GM18858 (cell line): ENCODE measurements at regions not wholly inside any gene's neighbourhood (a gene's known extent, or its start where the extent isn't known, plus 50 kb on each side); places are given as distances from the start of the nearest gene placed in this dataset.

Source experiments
- ATAC-seq: cut with Tn5 transposase; IDR thresholded peaks from one replicate; pipeline ENCODE4 v1.9.1; 2021; ENCODE audit not compliant: unreplicated experiment

GRCh38 chr14:101379842-101380241, 181.5 kb upstream of the DIO3 start:
- ATAC-seq: no peak

DNA sequence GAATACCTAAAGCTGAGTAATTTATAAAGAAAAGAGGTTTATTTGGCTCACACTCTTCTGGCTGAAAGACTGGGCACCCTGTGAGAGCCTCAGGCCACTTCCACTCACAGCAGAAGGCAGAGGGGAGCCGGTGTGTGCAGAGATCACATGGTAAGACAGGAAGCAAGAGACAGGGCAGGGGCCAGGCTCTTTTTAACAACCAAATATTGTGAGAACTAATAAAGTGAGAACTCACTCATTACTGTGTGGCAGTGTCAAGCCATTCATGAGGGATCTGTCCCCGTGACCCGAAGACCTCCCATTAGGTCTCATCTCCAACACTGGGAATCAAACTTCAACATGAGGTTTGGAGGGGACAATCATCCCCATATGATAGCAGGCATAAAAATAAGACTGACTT, 180.8 kb upstream of the DIO3 start:
- no peak for ATAC-seq

- ATAC-seq: no peak
These were observed 180.4 kb upstream of the DIO3 start for GRCh38 chr14:101380940-101381339.

GRCh38 chr14:101383737-101384338, 177.5 kb upstream of the DIO3 start:
- no peak for ATAC-seq

DNA sequence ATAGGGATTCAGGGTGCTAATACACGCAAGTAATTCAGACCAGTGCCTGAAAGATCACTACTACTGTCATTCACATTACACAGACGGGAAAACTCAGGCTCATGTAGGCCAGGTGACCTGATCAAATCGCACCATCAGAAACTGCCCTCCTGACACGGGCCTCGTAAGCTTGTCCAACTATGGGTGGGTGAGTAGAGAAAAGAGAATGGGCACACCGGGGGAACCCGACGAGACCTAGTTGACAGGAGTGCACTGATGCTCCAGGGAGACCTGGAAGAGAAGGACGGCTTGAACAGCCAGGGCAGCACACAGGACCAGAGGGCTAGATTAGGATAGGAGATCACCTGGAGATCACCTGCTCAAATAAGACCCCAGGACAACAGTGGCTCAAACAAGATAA, 166.9 kb upstream of the DIO3 start:
- no peak for ATAC-seq

GRCh38 chr14:101395779-101396178, 165.5 kb upstream of the DIO3 start:
- no peak for ATAC-seq

GRCh38 chr14:101397206-101397605, 164.1 kb upstream of the DIO3 start:
- no peak for ATAC-seq

DNA sequence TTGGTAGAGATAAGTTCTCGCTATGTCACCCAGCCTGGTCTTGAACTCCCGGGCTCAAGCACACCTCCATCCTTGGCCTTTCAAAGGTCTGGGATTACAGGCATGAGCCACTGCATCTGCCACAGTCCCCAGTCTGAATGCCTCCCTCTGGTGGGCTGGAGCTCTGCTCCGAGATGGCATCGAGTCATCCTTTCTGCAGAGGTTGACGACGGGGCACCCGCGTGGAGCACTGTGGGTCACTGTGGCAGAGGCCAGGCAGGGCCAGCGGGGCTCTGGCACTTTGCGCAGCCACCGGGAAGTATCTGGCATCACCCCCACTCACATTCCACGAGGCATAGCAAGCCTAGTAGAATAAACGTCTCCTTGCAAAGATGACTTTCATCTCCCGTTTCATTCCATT, 163.3 kb upstream of the DIO3 start:
- no peak for ATAC-seq

DNA sequence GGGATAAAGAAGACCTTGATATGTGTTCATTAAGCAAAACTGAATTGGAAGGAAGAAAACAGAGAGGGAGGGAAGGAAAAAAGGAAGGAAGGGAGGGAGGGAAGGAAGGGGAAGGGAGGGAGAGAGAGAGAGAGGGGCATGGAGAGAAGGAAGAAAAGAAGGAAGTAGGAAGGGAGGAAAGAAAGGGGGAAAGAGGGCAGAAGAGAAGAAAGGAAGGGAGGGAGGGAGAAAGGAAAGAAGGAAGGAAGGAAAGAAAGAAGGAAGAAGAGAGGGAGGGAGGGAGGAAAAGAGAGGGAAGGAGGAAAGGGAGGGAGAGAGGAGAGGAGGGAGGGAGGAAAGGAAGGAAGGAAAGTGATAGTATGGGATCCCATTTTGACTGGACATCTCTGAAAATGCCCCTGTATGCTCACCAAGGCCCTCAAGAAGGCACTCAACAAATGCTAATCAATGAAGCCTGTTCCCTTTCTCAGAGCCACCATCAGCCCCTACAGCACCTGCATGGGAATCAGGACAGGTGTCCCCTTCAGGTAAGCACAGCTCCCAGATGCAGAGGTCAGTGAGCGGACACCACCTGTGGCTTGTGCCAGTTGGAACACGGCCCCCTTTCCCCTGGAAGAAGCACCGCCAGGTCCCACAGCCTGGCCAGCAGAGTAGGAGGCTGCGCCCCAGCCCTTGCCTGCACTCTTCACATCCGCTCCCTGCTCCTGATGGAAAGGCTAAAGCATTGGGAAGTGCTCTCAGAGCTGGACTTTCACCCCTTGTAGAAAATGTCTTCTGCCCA, 161.4 kb upstream of the DIO3 start:
- no peak for ATAC-seq

DNA sequence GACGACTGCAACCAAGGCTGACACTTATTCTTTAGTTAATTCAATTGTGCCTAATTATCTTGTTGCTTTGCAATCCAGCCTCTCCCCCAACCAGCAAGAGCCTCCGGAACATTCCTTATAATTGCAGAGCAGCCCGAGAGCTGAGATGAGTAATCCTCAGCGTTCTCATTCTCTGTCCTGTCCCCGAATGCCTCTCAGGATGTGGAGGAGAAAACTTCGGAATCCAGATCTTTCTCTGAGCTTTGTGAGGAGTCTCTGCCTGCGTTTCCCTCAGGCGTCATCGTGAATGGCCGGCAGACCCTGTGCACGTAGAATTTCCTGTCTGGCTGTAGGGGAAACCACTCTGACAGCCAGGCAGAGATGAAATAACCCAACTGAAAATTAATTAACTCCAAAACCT, 160.5 kb upstream of the DIO3 start:
- ATAC-seq: no peak

DNA sequence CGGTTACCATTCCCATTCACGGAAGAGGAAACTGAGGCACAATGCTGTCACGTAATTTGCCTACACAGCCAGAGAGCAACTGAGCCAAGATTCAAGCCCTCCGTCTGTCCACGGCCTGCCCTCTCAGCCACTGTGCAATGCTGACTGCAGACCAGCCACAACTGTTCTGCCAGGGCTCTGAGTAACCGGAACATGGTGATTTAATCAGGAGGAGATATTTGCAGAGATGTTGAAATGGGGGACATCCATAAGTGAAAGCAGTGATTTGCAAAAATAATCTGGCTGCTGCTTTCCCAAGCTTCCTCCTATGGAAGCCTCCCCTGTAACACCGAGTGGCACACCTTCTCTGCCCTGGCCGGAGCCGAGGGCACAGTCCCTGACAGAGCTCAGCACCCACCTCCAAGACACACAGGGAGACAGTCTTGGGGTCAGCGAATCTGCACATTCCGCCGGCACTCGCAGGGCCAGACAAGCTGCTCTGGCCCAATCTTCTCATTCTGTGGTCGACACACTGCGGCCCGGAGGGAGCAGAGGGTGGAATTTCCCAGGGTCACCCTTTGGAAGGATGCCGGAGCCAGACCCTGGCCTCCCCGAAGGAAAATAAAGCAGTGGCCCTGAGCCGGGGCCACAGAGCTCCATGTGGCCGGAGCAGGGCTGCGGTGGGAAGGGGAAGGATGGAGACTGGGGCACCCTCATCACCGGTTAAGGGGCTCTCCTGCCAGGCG, 158.2 kb upstream of the DIO3 start:
- ATAC-seq: no peak

DNA sequence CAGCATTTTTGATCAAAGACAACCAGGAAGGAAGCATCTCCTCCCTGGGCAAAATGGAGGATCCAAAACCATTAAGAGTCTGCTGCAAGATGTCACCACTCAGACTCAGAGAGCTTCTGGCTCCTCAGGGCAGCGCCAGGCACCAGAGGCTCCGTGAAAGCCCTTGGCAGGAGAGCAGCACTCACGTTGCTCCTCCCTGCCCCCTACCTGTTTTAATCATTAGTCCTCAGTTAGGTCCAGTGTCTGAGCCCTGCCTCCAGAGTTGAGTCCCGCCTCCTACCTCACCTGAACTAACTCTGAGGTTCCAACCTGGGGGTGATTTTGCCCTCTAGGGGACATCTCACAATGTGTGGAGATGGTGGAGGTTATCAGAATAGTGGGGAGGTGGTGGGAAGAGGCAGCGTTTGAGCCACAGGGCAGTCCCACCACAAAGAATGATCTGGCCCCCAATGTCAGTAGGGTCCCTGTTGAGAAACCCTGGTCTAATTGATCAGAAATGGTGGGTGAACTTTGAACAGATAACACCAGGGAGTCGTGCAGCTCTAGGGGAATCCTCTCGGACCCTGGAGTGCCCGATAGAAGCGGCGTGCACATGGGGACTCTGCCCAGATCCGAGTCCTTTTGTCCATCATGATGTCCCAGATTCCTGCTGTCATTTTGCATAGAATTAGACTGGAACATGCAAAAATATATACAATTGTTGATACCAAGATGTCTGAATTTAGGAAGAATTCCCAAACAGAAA, 156.7 kb upstream of the DIO3 start:
- no peak for ATAC-seq

GRCh38 chr14:101405171-101405883, 156.0 kb upstream of the DIO3 start:
- no peak for ATAC-seq

- ATAC-seq: no peak
These were observed 154.4 kb upstream of the DIO3 start for GRCh38 chr14:101406921-101407320.

GRCh38 chr14:101407328-101407727, 154.0 kb upstream of the DIO3 start:
- no peak for ATAC-seq

- ATAC-seq: no peak
These were observed 153.0 kb upstream of the DIO3 start for GRCh38 chr14:101408077-101408831.

DNA sequence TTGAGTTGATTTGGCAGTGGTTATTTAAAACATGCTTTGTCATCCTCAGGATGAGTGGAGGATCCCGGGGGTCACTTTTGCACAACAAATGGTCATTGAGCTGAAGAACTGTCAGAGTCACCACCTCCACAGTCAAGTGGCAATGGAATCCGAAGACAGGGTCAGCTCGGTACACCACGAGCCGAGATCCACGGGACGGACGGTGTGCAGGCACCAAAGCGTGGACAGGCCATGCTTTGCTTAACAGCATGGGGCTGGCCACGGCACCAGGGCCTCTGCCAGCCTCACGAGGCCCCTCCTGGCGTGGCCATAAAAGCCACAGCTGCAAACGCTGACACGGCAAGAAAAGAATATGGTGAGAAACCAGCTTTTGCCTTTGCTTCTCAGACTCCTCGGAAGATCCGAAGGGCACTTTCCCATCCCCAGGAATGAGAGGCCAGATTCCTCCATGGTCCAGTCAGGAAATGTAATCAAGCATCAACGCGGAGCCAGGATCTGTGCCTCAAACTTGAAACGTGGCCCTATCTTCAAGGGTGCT, 152.2 kb upstream of the DIO3 start:
- ATAC-seq: no peak

GRCh38 chr14:101410126-101410525, 151.2 kb upstream of the DIO3 start:
- no peak for ATAC-seq

DNA sequence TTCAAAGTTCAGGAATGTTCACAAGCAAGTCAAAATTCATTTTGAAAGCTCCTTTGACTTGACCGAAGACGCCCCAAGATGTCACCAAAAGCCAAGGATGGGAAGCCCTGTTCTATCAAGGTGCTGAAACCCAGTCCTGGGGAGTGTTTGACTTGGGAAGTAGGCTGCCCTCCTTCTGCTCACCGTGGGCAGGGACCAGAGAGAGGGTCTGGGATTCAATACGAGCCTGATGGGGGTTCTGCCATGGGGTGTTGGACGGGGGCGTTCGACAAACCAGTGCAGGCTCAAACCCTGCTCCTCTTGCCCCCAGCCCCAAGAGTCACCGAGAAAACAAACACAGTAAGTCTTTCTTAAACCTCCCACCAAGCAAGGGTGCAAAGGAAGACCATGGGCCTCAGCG, 150.1 kb upstream of the DIO3 start:
- no peak for ATAC-seq

DNA sequence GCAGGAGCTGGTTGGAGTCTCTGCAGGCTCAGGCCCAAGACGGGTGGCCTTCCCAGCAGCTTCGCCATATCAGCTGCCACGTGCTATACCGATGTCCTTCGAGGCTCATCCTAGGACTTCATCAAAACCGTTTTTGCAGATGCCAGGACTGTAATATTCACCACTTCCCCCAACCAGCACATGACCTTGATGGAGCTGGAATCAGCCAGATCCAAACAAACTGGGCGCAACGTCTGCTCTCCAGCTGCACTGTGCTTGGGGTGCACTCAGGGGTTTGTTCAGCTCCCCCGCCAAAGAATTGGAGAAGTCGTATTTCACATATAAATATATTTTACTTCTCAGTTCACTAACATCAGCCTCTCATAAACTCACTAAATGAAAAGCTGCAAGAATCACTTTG, 149.5 kb upstream of the DIO3 start:
- no peak for ATAC-seq
